ENCODE measurements at regions not wholly inside any gene's neighbourhood (a gene's known extent, or its start where the extent isn't known, plus 50 kb on each side); places are given as distances from the start of the nearest gene placed in this dataset.

- H3K27ac ChIP-seq (ENCODE audit: low read depth, low read length), result no peak overlapping the region
- H3K9ac ChIP-seq (ENCODE audit: low read length), result no peak overlapping the region
- H3K4me3 ChIP-seq (ENCODE audit: low read depth, low read length), result no peak overlapping the region
- no peak overlapping the region for H3K4ac ChIP-seq (ENCODE audit: low read depth, low read length)
- H3K4me1 ChIP-seq (ENCODE audit: control insufficient read depth in 1 of 2, insufficient read depth in 2 of 2, low read length in 2 of 2), result peaks cover 0 to 4% of the 10 kb centered on the region in 2 experiments
- no CpG with 5 or more reads among the region's 2 CpGs for WGBS (ENCODE audit: extremely low coverage, insufficient coverage, insufficient read length)
- H3K27me3 ChIP-seq (ENCODE audit: insufficient read depth, low read length), result no peaks in the 10 kb centered on the region
- no peaks in the 10 kb centered on the region for H3K36me3 ChIP-seq (ENCODE audit: control insufficient read depth in 1 of 2, insufficient read depth in 2 of 2, low read length in 2 of 2)
- H3K4me2 ChIP-seq (ENCODE audit: low read length), result no peak overlapping the region
- H3K23ac ChIP-seq (ENCODE audit: low read length), result no peak overlapping the region
- no peak overlapping the region for H4K91ac ChIP-seq (ENCODE audit: low read depth, low read length)
- no peak overlapping the region for H4K8ac ChIP-seq (ENCODE audit: low read depth, low read length)
- H2BK12ac ChIP-seq (ENCODE audit: low read length), result no peak overlapping the region
- no peaks in the 10 kb centered on the region for H3K79me2 ChIP-seq (ENCODE audit: control insufficient read depth, insufficient read depth, low read length, poor library complexity)
- H2AFZ ChIP-seq (ENCODE audit: insufficient read depth, low read length, poor library complexity), result no peak overlapping the region
- no peak for DNase-seq
- H3K9me3 ChIP-seq (ENCODE audit: insufficient read depth, low read depth, low read length), result no peaks in the 10 kb centered on the region
- H2BK5ac ChIP-seq (ENCODE audit: low read depth, low read length, poor library complexity), result no peak overlapping the region
- no peak overlapping the region for H2BK120ac ChIP-seq (ENCODE audit: insufficient read depth, low read length, poor library complexity)
- no peak overlapping the region for H4K12ac ChIP-seq (ENCODE audit: low read depth, low read length)
- no peak overlapping the region for H2AK5ac ChIP-seq (ENCODE audit: low read length)
- H3K18ac ChIP-seq (ENCODE audit: low read length), result no peak overlapping the region
- no peak overlapping the region for H3K14ac ChIP-seq (ENCODE audit: low read length)
- H3K79me1 ChIP-seq (ENCODE audit: low read length), result no peaks in the 10 kb centered on the region
These were observed 155.8 kb downstream of the SH2D1A start for GRCh38 chrX:124502166-124502565.

- Histone ChIP-seq H3K23ac (ENCODE audit: low read length) (no peak overlapping the region), H3K4ac (ENCODE audit: low read depth, low read length) (no peak overlapping the region), H2AFZ (ENCODE audit: insufficient read depth, low read length, poor library complexity) (no peak overlapping the region), H4K91ac (ENCODE audit: low read depth, low read length) (no peak overlapping the region), H3K36me3 (ENCODE audit: control insufficient read depth in 1 of 2, insufficient read depth in 2 of 2, low read length in 2 of 2) (no peaks in the 10 kb centered on the region), H4K12ac (ENCODE audit: low read depth, low read length) (no peak overlapping the region), H3K14ac (ENCODE audit: low read length) (no peak overlapping the region), H3K9ac (ENCODE audit: low read length) (no peak overlapping the region), H3K9me3 (ENCODE audit: insufficient read depth, low read depth, low read length) (no peaks in the 10 kb centered on the region), H3K4me1 (ENCODE audit: control insufficient read depth in 1 of 2, insufficient read depth in 2 of 2, low read length in 2 of 2) (peaks cover 0 to 4% of the 10 kb centered on the region in 2 experiments), H3K18ac (ENCODE audit: low read length) (no peak overlapping the region), H3K79me2 (ENCODE audit: control insufficient read depth, insufficient read depth, low read length, poor library complexity) (no peaks in the 10 kb centered on the region), H2BK12ac (ENCODE audit: low read length) (no peak overlapping the region), H3K4me3 (ENCODE audit: low read depth, low read length) (no peak overlapping the region), H3K79me1 (ENCODE audit: low read length) (no peaks in the 10 kb centered on the region), H2BK120ac (ENCODE audit: insufficient read depth, low read length, poor library complexity) (no peak overlapping the region), H3K27me3 (ENCODE audit: insufficient read depth, low read length) (no peaks in the 10 kb centered on the region), H3K4me2 (ENCODE audit: low read length) (no peak overlapping the region), H4K8ac (ENCODE audit: low read depth, low read length) (no peak overlapping the region), H2AK5ac (ENCODE audit: low read length) (no peak overlapping the region), H3K27ac (ENCODE audit: low read depth, low read length) (no peak overlapping the region), H2BK5ac (ENCODE audit: low read depth, low read length, poor library complexity) (no peak overlapping the region)
- no peak for DNase-seq
- WGBS (ENCODE audit: extremely low coverage, insufficient coverage, insufficient read length), result no CpG with 5 or more reads among the region's 3 CpGs
These were observed 156.2 kb downstream of the SH2D1A start for GRCh38 chrX:124502599-124502998.

GRCh38 chrX:124504111-124504983 is 158.0 kb downstream of the SH2D1A start:
- no peak overlapping the region for H3K27ac ChIP-seq (ENCODE audit: low read depth, low read length)
- no peak overlapping the region for H3K4me3 ChIP-seq (ENCODE audit: low read depth, low read length)
- H2BK5ac ChIP-seq (ENCODE audit: low read depth, low read length, poor library complexity), result no peak overlapping the region
- no peaks in the 10 kb centered on the region for H3K9me3 ChIP-seq (ENCODE audit: insufficient read depth, low read depth, low read length)
- no peak overlapping the region for H2AFZ ChIP-seq (ENCODE audit: insufficient read depth, low read length, poor library complexity)
- no peak overlapping the region for H2AK5ac ChIP-seq (ENCODE audit: low read length)
- H2BK12ac ChIP-seq (ENCODE audit: low read length), result no peak overlapping the region
- no peak for DNase-seq
- peaks cover 0 to 4% of the 10 kb centered on the region in 2 experiments for H3K4me1 ChIP-seq (ENCODE audit: control insufficient read depth in 1 of 2, insufficient read depth in 2 of 2, low read length in 2 of 2)
- no peaks in the 10 kb centered on the region for H3K79me2 ChIP-seq (ENCODE audit: control insufficient read depth, insufficient read depth, low read length, poor library complexity)
- H3K79me1 ChIP-seq (ENCODE audit: low read length), result no peaks in the 10 kb centered on the region
- H4K91ac ChIP-seq (ENCODE audit: low read depth, low read length), result no peak overlapping the region
- H3K23ac ChIP-seq (ENCODE audit: low read length), result no peak overlapping the region
- WGBS (ENCODE audit: extremely low coverage, insufficient coverage, insufficient read length), result no CpG with 5 or more reads among the region's 7 CpGs
- H3K14ac ChIP-seq (ENCODE audit: low read length), result no peak overlapping the region
- no peak overlapping the region for H3K9ac ChIP-seq (ENCODE audit: low read length)
- no peak overlapping the region for H4K12ac ChIP-seq (ENCODE audit: low read depth, low read length)
- H3K36me3 ChIP-seq (ENCODE audit: control insufficient read depth in 1 of 2, insufficient read depth in 2 of 2, low read length in 2 of 2), result no peaks in the 10 kb centered on the region
- no peak overlapping the region for H2BK120ac ChIP-seq (ENCODE audit: insufficient read depth, low read length, poor library complexity)
- no peak overlapping the region for H3K18ac ChIP-seq (ENCODE audit: low read length)
- no peak overlapping the region for H4K8ac ChIP-seq (ENCODE audit: low read depth, low read length)
- H3K27me3 ChIP-seq (ENCODE audit: insufficient read depth, low read length), result no peaks in the 10 kb centered on the region
- H3K4ac ChIP-seq (ENCODE audit: low read depth, low read length), result no peak overlapping the region
- H3K4me2 ChIP-seq (ENCODE audit: low read length), result no peak overlapping the region

- Histone ChIP-seq H3K4me1 (ENCODE audit: control insufficient read depth in 1 of 2, insufficient read depth in 2 of 2, low read length in 2 of 2) (peaks cover 0 to 4% of the 10 kb centered on the region in 2 experiments), H3K79me1 (ENCODE audit: low read length) (no peaks in the 10 kb centered on the region), H4K91ac (ENCODE audit: low read depth, low read length) (no peak overlapping the region), H4K8ac (ENCODE audit: low read depth, low read length) (no peak overlapping the region), H3K14ac (ENCODE audit: low read length) (no peak overlapping the region), H2AK5ac (ENCODE audit: low read length) (no peak overlapping the region), H3K27ac (ENCODE audit: low read depth, low read length) (no peak overlapping the region), H2BK5ac (ENCODE audit: low read depth, low read length, poor library complexity) (no peak overlapping the region), H3K9me3 (ENCODE audit: insufficient read depth, low read depth, low read length) (no peaks in the 10 kb centered on the region), H3K4me3 (ENCODE audit: low read depth, low read length) (no peak overlapping the region), H3K4me2 (ENCODE audit: low read length) (no peak overlapping the region), H2BK12ac (ENCODE audit: low read length) (no peak overlapping the region), H3K18ac (ENCODE audit: low read length) (no peak overlapping the region), H3K4ac (ENCODE audit: low read depth, low read length) (no peak overlapping the region), H2BK120ac (ENCODE audit: insufficient read depth, low read length, poor library complexity) (no peak overlapping the region), H3K36me3 (ENCODE audit: control insufficient read depth in 1 of 2, insufficient read depth in 2 of 2, low read length in 2 of 2) (no peaks in the 10 kb centered on the region), H3K27me3 (ENCODE audit: insufficient read depth, low read length) (no peaks in the 10 kb centered on the region), H3K23ac (ENCODE audit: low read length) (no peak overlapping the region), H4K12ac (ENCODE audit: low read depth, low read length) (no peak overlapping the region), H3K9ac (ENCODE audit: low read length) (no peak overlapping the region), H2AFZ (ENCODE audit: insufficient read depth, low read length, poor library complexity) (no peak overlapping the region), H3K79me2 (ENCODE audit: control insufficient read depth, insufficient read depth, low read length, poor library complexity) (no peaks in the 10 kb centered on the region)
- no CpG with 5 or more reads among the region's 3 CpGs for WGBS (ENCODE audit: extremely low coverage, insufficient coverage, insufficient read length)
- DNase-seq, result no peak
These were observed 159.7 kb downstream of the SH2D1A start for GRCh38 chrX:124506066-124506465.

Data from trophoblast cell (in vitro differentiated cells and primary cell).